Left renal pelvis (tissue), 4 donors: ENCODE measurements at regions not wholly inside any gene's neighbourhood (a gene's known extent, or its start where the extent isn't known, plus 50 kb on each side); places are given as distances from the start of the nearest gene placed in this dataset.
"Not testable (repeated sequence)": the region's sequence is repeated elsewhere in the genome, so short reads cannot be mapped to it uniquely, and the experiment has no call there.

Source experiments
- DNase-seq, 4 donors: peaks; one replicate each; pipeline ENCODE4 v3.0.0-alpha.2; 2013; ENCODE audit warnings: low read depth in 4 of 4, low spot score in 3 of 4

DNA sequence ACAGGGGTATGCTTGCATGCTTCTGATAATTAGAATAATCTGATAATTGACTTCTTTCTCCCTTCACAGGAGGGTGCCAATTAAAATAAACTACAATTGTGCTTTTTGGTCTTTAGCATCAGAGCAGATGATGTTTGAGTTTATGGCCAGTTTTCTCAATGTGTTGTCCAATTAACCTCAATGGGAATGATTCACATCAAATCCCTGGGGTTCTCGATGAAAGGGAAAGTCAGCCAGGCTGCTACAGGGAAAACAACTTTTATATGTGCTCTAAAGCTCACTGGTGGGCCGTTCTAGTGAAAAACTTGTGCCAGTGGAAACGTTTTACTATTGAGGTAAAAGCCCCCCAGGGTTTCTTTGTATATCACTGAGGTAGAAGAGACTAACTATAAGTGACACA lies 887.3 kb upstream of the CRIM1 start:
- DNase-seq, result no peak

DNA sequence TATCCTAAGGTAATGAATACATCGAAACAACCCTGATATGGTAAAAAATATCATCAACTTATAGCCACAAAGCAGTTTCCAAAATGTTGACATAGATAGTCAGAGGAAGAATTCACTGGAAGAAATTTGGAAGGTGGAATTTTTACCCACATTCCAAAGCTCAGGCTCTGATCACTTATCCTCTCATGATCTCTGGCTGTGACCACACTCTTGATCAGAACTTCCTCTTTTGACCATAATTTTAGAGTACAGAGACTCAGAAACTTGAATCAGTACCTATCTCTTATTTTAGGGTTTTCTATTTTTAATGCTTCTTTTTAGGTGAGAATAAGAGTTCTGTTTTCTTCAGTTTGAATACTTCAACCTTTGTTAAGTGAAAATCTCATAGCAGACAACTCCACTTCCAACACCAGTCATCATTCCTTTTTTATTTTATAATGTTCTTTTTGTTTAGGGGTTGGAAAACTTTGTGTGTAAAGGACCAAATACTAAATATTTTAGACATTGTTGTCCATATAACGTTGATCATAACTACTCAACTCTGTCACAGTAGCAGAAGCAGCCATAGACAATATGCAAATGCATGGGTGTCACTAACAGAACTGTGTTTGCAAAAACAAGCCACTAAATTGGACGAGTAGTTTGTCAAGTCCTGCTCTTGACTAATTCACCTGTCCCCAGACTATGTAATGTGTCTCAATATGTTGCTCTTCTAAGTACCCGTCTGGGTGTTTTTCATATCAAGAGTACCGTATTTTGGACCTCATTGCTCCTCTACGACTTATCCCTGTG lies 891.6 kb upstream of the CRIM1 start:
- no peak for DNase-seq

- no peak for DNase-seq
These were observed 893.2 kb upstream of the CRIM1 start for GRCh38 chr2:35462226-35462998.

GRCh38 chr2:35461406-35461805 lies 894.2 kb upstream of the CRIM1 start:
- no peak for DNase-seq

DNA sequence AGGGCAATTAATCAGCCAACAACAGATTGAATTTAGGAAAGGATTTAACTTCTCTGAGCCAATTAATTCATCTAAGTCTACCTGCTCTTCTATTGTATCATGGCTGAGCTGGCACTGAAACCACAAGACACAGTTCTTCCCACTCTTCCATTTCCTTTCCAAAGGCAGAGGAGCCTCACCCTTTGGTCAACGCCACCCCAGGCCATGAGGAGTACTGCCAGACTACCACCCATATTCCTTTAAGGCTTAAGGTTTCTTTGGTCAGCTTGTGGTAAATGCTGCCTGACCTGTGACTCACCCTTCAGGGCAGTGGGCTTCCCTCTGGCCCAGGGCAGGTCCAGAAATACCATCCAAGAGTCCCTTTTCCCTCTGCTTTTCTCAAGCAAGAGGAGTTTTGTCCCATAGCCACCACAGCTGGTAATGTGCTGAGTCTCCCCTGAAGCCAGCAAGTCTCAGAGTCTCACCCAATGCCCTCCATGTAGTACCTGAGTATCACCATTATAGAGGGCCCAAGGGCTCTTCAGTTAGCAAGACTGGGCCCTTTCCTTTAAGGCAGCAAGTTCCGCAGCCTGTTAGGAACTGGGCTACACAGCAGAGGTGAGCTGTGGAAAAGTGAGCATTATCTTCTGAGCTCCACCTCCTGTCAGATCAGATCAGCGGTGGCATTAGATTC lies 900.5 kb upstream of the CRIM1 start:
- DNase-seq, result no peak

DNA sequence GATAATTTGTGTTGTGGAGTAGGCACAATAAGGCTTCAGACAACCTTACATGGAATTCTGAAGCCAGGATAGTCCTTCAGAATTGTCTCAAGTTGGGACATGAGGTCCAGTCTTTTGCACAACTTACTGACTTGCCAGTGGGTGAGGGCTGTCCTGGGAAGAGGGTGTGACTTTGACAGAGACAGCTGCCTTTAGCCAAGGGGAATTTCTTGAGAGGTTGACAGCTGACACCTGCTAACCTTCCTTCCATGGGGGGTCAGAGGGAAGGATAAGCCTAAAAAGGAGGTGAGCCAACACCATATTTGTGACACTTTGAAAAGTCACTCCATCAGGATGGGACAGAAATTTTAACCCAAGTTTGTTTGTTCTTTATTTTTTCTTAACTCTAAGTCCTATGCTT lies 907.8 kb upstream of the CRIM1 start:
- no peak for DNase-seq

GRCh38 chr2:35447215-35447614 lies 908.4 kb upstream of the CRIM1 start:
- DNase-seq, result no peak

- DNase-seq, result no peak
These were observed 912.5 kb upstream of the CRIM1 start for GRCh38 chr2:35443087-35443486.

- not testable (repeated sequence) for DNase-seq
These were observed 914.0 kb upstream of the CRIM1 start for GRCh38 chr2:35441575-35441974.

DNA sequence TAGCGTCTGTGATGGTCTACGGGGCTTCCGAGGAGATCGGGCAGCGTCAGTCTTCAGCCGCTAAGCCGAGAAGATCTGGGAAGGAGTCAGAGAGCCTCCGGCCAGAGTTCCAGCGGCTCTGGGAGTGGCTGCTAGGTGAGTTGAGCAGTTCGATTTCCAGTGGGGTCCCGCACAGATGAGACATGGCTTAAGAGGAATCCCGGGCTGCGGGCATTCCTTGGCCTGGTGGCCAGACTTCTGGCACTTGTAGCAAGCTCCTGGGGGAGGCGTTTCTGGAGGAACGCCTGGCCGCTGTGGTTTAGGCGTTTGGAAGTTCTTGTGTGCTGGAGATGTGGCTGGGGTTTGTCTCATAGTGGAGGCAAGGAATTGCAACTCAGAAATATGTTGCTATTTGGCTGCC lies 915.3 kb upstream of the CRIM1 start:
- not testable (repeated sequence) for DNase-seq

DNA sequence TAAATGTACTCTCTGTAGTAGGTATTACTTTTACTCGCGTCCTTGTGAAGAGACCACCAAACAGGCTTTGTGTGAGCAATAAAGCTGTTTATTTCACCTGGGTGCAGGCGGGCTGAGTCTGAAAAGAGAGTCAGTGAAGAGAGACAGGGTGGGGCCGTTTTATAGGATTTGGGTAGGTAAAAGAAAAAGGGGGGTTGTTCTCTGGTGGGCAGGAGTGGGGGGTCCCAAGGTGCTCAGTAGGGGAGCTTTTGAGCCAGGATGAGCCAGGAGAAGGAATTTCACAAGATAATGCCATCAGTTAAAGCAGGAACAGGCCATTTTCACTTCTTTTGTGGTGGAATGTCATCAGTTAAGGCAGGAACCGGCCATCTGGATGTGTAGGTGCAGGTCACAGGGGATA lies 918.7 kb upstream of the CRIM1 start:
- DNase-seq, result not testable (repeated sequence)

- peak in 2 of 4 donors; percentile 5 to 6 for DNase-seq
These were observed 927.0 kb upstream of the CRIM1 start for GRCh38 chr2:35428548-35428947.

GRCh38 chr2:35421485-35421884 lies 934.1 kb upstream of the CRIM1 start:
- DNase-seq, result no peak

DNA sequence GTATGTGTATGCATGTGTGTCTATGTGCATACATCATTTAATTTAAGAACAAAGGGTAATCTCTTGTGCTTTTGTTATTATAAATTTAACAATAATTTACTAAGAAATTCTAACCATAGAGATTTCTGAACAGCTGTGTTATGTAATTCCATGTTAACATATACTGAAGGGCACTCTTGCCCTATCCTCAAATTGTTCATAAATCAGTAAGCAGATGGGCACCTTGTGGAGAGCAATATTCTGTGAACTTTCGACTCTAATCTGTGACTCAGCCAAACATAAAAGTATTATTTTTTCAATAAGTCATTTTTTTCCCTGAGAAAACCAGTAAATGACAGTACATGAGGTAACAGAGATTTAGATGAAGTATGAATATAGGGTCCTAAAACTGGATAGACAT lies 938.3 kb upstream of the CRIM1 start:
- no peak for DNase-seq

- no peak for DNase-seq
These were observed 939.0 kb upstream of the CRIM1 start for GRCh38 chr2:35416391-35417140.

DNA sequence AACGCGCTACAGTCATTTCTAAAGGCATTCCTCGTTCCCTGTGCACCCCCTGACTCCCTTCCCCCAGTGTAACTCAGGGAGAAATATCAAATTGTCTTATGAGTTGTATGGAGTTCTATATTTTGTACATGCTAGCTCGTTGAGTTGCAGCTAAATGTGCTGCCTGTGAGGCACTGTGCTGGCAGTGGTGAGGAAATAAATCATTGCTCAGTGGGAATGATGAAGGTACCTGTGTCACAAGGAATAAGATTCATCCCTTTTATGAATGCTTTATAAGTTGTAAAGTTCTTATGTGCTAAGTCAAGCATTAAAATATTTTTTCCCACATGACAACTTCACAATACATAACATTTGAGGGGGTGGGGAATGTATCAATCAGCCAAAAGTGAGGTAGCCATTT lies 939.6 kb upstream of the CRIM1 start:
- DNase-seq, result no peak

GRCh38 chr2:35415282-35415681 lies 940.3 kb upstream of the CRIM1 start:
- no peak for DNase-seq

GRCh38 chr2:35410431-35411061 lies 945.0 kb upstream of the CRIM1 start:
- DNase-seq, result peak in 3 of 4 donors; percentile 12 to 22 (median 20)

GRCh38 chr2:35409762-35410161 lies 945.8 kb upstream of the CRIM1 start:
- DNase-seq, result no peak

DNA sequence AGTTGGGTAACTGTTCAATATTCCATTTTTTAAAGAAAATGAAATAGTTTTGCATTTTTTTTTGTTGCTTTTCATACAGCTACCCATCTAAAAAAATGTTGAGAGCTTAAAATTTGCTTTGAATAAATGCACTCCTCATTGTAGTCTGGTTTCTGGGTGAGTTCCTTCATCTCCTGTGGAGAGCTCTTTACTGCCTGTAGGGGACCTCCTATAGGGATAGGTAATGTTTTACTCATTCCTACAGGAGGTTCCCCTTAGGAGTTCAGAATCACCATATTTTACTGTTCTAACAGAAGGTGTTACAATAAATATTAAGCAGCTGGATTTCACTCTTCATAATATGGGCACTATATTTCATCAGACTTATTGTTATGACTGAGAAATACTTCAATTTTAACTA lies 947.3 kb upstream of the CRIM1 start:
- no peak for DNase-seq
